ENCODE measurements at regions not wholly inside any gene's neighbourhood (a gene's known extent, or its start where the extent isn't known, plus 50 kb on each side); places are given as distances from the start of the nearest gene placed in this dataset.

GRCh38 chr1:59151387-59151761 lies 145.5 kb upstream of the FGGY start:
- TF ChIP-seq CTCF (IDR thresholded peaks at IDR 0.05; ENCODE audit: poor library complexity, severe bottlenecking) (no peak), POLR2AphosphoS5 (IDR thresholded peaks at IDR 0.05) (no peak), MXI1 (conservative IDR thresholded peaks at IDR 0.05; ENCODE audit: poor library complexity, severe bottlenecking) (no peak), TAF1 (IDR thresholded peaks at IDR 0.05; ENCODE audit: low read depth) (no peak), EP300 (conservative IDR thresholded peaks at IDR 0.05; ENCODE audit: poor library complexity, severe bottlenecking) (no peak), EZH2 (IDR thresholded peaks at IDR 0.05; ENCODE audit: borderline replicate concordance, insufficient read depth, low read length, poor library complexity, severe bottlenecking) (no peak), REST (IDR thresholded peaks at IDR 0.05; ENCODE audit: borderline replicate concordance) (no peak), RAD21 (conservative IDR thresholded peaks at IDR 0.05) (no peak)
